GM12892 (cell line): ENCODE measurements at regions not wholly inside any gene's neighbourhood (a gene's known extent, or its start where the extent isn't known, plus 50 kb on each side); places are given as distances from the start of the nearest gene placed in this dataset.

Experiments used
- POLR2A ChIP-seq: IDR thresholded peaks from 2 replicates; pipeline ENCODE4 v1.6.1; 2011; ENCODE audit warnings: low read depth, low read length, control low read depth
- POLR2AphosphoS5 ChIP-seq: IDR thresholded peaks from 2 replicates; pipeline ENCODE4 v1.6.1; 2011; ENCODE audit warnings: low read depth, low read length, control low read depth
- TAF1 ChIP-seq: IDR thresholded peaks from 2 replicates; pipeline ENCODE4 v1.6.1; 2011; ENCODE audit warnings: low read depth, mild to moderate bottlenecking, control low read depth, low read length, borderline replicate concordance

- no peak for TF ChIP-seq POLR2AphosphoS5
- no peak for TF ChIP-seq POLR2A
- TF ChIP-seq TAF1 = no peak
Measured at GRCh38 chr2:58535990-58536389, 294.9 kb upstream of the FANCL start.
